Body of pancreas (tissue), 4 donors: ENCODE measurements at regions not wholly inside any gene's neighbourhood (a gene's known extent, or its start where the extent isn't known, plus 50 kb on each side); places are given as distances from the start of the nearest gene placed in this dataset.

Experiments
- ATAC-seq: fragments of 150-250 bp; one replicate; pipeline ENCODE4 v1.9.1; 2016
- DNase-seq, 4 donors: peaks; one replicate each; pipeline ENCODE4 v3.0.0-alpha.2; 2019
- H3K27ac ChIP-seq, 4 donors: fragments of 200-600 bp; sonication (generic); 1 replicate in 3 of 4; 2 replicates in 1 of 4; pipeline versions ENCODE4 v1.5.1 to v1.6.1; 2016 to 2019; ENCODE audit warnings: mild to moderate bottlenecking in 1 of 4, mixed read lengths in 1 of 4, moderate library complexity in 1 of 4
- H3K27me3 ChIP-seq, 2 donors: fragments of 200-600 bp; sonication (generic); one replicate each; pipeline ENCODE4 v1.6.0; 2016; ENCODE audit warnings: mild to moderate bottlenecking in 1 of 2
- H3K36me3 ChIP-seq, 2 donors: fragments of 200-600 bp; sonication (generic); replicated peaks in 1 of 2; 2 replicates each; pipeline ENCODE4 v1.5.1; 2016; ENCODE audit warnings: low read depth in 2 of 2; ENCODE audit not compliant: insufficient read depth in 1 of 2
- H3K4me1 ChIP-seq: fragments of 200-600 bp; sonication (generic); one replicate; pipeline ENCODE4 v1.6.0; 2016
- H3K4me3 ChIP-seq, 2 donors: fragments of 200-600 bp; sonication (generic); 1 replicate in 1 of 2; 2 replicates in 1 of 2; pipeline ENCODE4 v1.5.1; 2016 to 2019
- H3K9me3 ChIP-seq, 3 donors: fragments of 200-600 bp; sonication (generic); 1 replicate in 2 of 3; 2 replicates in 1 of 3; pipeline ENCODE4 v1.5.1; 2016
- CTCF ChIP-seq, 7 experiments: fragments of 450-650 bp in 4 of 7; fragments of 200-600 bp in 3 of 7; sonication (generic) in 3 of 7; IDR thresholded peaks; one replicate each; pipeline ENCODE4 v1.5.1; 2016 to 2019; ENCODE audit warnings: antibody characterized with exemption in 7 of 7
- POLR2A ChIP-seq, 3 donors: fragments of 450-650 bp; IDR thresholded peaks; one replicate each; pipeline ENCODE4 v1.6.1; 2016; ENCODE audit warnings: antibody characterized with exemption in 3 of 3, mild to moderate bottlenecking in 2 of 3
- WGBS, 2 donors: methylation state at CpG; one replicate each; pipeline ENCODE4 v1.1.5; 2017; 5-methylcytosine and 5-hydroxymethylcytosine counted together
- intact Hi-C: fragments of 100-400 bp; cut with DNase I; formaldehyde crosslinking; loops from one replicate; pipeline ENCODE4 v1.15.1; 2023

GRCh38 chr5:126271141-126271540, 152.1 kb upstream of the GRAMD2B start:
- Histone ChIP-seq H3K27ac (no peak overlapping the region), H3K4me3 (no peak overlapping the region), H3K27me3 (no peaks in the 10 kb centered on the region), H3K36me3 (no peaks in the 10 kb centered on the region), H3K4me1 (no peaks in the 10 kb centered on the region), H3K9me3 (no peaks in the 10 kb centered on the region)
- intact Hi-C loops: no loop called here
- 88 to 92% methylated on average over 3 of the region's 3 CpGs for WGBS, 2 donors
- no peak for ATAC-seq
- TF ChIP-seq POLR2A (IDR thresholded peaks at IDR 0.05) (no peak), CTCF (IDR thresholded peaks at IDR 0.05) (no peak)
- DNase-seq: no peak

- no peak overlapping the region for H3K4me3 ChIP-seq
- no peaks in the 10 kb centered on the region for H3K9me3 ChIP-seq
- intact Hi-C loops: no loop called here
- ATAC-seq (no peak), DNase-seq (peak in 1 of 4 donors; percentile 7)
- H3K27ac ChIP-seq: no peak overlapping the region
- WGBS, 2 donors: 63 to 76% methylated on average over 2 of the region's 2 CpGs
- no peaks in the 10 kb centered on the region for H3K4me1 ChIP-seq
- TF ChIP-seq CTCF (IDR thresholded peaks at IDR 0.05) (no peak), POLR2A (IDR thresholded peaks at IDR 0.05) (no peak)
- no peaks in the 10 kb centered on the region for H3K36me3 ChIP-seq
- no peaks in the 10 kb centered on the region for H3K27me3 ChIP-seq
These were observed 149.0 kb upstream of the GRAMD2B start for GRCh38 chr5:126274076-126274762.

- no peak for TF ChIP-seq CTCF (IDR thresholded peaks at IDR 0.05)
- no peak for TF ChIP-seq POLR2A (IDR thresholded peaks at IDR 0.05)
- DNase-seq (no peak), ATAC-seq (no peak)
- no peaks in the 10 kb centered on the region for H3K36me3 ChIP-seq
- H3K4me3 ChIP-seq: no peak overlapping the region
- H3K27me3 ChIP-seq: no peaks in the 10 kb centered on the region
- intact Hi-C loops: no loop called here
- H3K9me3 ChIP-seq: no peaks in the 10 kb centered on the region
- no peaks in the 10 kb centered on the region for H3K4me1 ChIP-seq
- WGBS, 2 donors: 69% methylated on average over 3 of the region's 3 CpGs
- H3K27ac ChIP-seq: no peak overlapping the region
These were observed 148.5 kb upstream of the GRAMD2B start for GRCh38 chr5:126274763-126275125.

- no peaks in the 10 kb centered on the region for H3K4me1 ChIP-seq
- intact Hi-C loops: no loop called here
These were observed 145.4 kb upstream of the GRAMD2B start for GRCh38 chr5:126277762-126278161.

More at GRCh38 chr5:126277762-126278161, 145.4 kb upstream of the GRAMD2B start:
- Histone ChIP-seq H3K27me3 (no peaks in the 10 kb centered on the region), H3K4me3 (no peak overlapping the region), H3K9me3 (no peaks in the 10 kb centered on the region), H3K27ac (no peak overlapping the region), H3K36me3 (no peaks in the 10 kb centered on the region)
- ATAC-seq (no peak), DNase-seq (no peak)
- TF ChIP-seq CTCF (IDR thresholded peaks at IDR 0.05): no peak
- no peak for TF ChIP-seq POLR2A (IDR thresholded peaks at IDR 0.05)
